LHCN-M2 (cell line): ENCODE measurements at regions not wholly inside any gene's neighbourhood (a gene's known extent, or its start where the extent isn't known, plus 50 kb on each side); places are given as distances from the start of the nearest gene placed in this dataset.

ENCODE experiments used
- DNase-seq: peaks from one replicate; pipeline ENCODE4 v3.0.0-alpha.2; 2012; ENCODE audit warnings: low read depth

GRCh38 chr10:5310914-5311313 lies 53.9 kb upstream of the UCN3 start:
- no peak for DNase-seq

DNA sequence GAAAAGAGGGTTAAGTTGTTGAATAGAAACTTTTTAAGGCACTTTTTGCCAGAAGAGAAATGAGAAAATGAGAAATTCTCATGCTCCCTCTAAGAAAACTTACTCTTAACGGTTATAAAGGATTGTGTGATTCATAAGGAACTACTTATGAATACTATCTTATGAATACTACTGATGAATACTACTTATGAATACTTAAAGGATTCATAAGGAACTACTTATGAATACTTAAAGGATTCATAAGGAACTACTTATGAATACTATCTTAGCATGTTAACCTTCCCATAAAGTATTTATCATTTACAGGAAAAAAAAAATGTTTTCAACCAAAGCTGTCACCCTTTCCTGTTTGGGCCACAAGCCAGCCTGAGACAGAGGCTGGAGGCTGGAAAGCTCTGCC lies 53.1 kb upstream of the UCN3 start:
- no peak for DNase-seq

DNA sequence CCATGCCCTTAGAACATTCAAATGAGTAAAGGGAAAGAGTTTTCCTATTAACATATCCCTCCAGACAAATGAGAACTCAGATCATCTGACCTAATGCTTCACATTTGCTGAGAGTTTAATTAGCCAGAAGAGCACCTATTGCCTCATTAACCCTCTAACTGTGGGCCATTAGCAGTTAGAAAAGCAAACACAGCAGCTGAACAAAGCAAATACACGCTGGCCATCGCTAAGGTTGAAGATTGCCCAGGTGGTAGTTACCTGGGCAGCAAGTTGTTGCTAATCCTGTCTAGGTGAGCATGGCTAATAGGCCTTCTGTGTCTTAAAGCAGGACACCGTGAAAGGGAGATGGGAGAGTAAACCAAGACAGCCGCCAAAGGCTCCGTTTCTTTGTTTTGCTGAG lies 49.9 kb upstream of the UCN3 start:
- DNase-seq = no peak
